ENCODE measurements at regions not wholly inside any gene's neighbourhood (a gene's known extent, or its start where the extent isn't known, plus 50 kb on each side); places are given as distances from the start of the nearest gene placed in this dataset.
A peak's percentile ranks its signal among the peaks of the same experiment; 100 is the strongest.

DNA sequence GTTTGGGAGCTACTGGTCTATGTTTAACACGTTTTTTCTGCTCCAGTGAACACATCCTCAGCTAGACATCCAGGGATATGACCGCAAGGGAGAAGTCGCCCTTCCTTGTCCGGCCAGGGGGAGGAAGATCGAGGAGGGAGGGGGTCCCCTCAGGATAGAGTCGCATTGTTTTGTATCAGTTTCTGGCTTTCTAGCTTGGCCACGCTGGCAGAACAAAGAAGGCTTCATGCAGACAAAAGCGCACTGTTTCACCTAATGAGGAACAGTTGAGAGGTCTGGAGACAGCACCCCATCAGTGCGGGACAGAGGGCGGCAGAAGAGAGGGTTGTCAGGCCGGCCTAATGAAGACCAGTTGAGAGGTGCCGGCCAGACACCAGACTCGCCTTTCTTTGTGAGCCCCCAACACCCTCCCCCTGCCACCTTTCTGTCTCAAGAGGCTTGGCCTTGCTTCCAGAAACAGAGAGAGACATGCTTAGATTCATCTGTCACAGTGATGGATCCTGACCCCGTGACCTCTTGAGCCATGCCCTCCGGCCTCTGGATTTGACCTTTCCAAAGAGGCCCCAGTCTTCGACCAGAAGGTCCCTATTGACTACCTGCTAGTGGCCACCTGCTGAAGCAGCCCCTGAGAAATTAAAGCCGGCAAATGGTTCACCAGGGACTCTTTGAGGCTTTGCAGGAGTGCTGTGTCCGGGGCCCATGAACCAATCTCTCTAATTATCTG is 254.7 kb upstream of the TBX3 start:
- H3K4me3 ChIP-seq (ENCODE audit: low read depth, low read length), result no peak overlapping the region
- TF ChIP-seq, protein P1, sequence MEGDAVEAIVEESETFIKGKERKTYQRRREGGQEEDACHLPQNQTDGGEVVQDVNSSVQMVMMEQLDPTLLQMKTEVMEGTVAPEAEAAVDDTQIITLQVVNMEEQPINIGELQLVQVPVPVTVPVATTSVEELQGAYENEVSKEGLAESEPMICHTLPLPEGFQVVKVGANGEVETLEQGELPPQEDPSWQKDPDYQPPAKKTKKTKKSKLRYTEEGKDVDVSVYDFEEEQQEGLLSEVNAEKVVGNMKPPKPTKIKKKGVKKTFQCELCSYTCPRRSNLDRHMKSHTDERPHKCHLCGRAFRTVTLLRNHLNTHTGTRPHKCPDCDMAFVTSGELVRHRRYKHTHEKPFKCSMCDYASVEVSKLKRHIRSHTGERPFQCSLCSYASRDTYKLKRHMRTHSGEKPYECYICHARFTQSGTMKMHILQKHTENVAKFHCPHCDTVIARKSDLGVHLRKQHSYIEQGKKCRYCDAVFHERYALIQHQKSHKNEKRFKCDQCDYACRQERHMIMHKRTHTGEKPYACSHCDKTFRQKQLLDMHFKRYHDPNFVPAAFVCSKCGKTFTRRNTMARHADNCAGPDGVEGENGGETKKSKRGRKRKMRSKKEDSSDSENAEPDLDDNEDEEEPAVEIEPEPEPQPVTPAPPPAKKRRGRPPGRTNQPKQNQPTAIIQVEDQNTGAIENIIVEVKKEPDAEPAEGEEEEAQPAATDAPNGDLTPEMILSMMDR (IDR thresholded peaks at IDR 0.05; ENCODE audit: control insufficient read depth, extremely low read depth, insufficient read depth), result no peak
- no peak for DNase-seq (ENCODE audit: low read depth)

DNA sequence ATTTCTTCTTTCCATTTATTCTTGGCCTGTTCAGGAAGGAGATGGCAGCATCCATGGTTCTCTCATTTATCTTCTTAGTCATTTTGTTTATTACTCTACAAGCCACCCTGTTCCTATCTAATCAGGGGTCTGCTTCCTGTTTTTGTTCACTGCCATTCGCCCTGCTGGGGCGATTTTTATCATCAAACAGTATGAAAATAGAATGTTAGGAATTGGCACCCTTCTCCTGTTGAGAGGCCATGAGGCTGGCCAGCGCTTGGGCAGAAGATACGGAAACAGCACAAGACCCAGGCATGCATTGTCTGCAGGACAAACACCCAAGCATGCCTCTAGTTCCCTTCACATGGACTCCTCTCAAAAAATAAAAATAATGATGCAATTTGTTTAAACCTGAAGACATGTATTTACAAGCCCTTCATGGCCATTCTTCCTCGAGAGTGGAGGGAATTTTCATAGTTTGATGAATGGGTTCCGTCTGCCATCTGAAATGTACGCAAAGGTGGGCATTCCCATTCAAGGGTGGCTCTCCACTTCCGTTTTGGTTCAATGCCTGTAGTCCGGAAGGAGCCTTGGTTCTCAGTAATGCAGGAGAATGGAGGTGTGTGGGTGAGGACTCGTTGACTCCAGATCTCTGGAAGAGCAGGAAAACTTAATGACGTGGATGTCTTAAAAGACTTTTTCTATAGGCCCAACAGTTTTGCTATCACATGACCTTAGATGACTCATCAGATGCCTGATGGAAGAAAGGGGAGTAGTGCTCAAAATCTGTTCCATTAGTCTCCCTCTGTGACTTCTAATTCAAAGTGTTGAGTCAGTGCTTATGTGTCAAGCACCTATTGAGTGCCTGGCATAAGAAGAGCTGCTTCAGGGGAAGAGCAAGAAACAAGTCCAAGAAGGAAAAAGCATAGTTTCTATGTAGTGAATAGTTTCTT is 252.4 kb upstream of the TBX3 start:
- TF ChIP-seq, protein P1 (IDR thresholded peaks at IDR 0.05; ENCODE audit: control insufficient read depth, extremely low read depth, insufficient read depth), result no peak
- no peak overlapping the region for H3K4me3 ChIP-seq (ENCODE audit: low read depth, low read length)
- no peak for DNase-seq (ENCODE audit: low read depth)

DNA sequence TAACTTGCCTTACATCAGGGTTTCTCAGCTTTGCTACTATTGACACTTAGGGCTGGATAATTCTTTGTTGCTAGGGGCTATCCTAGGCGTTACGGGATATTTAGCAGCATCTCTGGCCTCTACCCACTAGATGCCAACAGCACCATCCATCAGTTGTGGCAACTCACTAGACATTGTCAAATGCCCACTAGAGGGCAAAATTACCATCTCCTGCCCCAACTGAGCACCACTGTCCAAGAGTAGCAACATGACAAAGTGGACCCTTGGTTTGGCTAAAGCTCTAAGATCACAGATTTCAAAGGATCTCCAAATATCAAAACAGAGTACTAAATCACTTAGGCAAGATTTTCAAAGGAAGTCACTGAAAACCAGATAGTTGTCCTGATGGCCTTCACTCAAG is 251.7 kb upstream of the TBX3 start:
- H3K4me3 ChIP-seq (ENCODE audit: low read depth, low read length), result no peak overlapping the region
- DNase-seq (ENCODE audit: low read depth), result no peak
- TF ChIP-seq, protein P1 (IDR thresholded peaks at IDR 0.05; ENCODE audit: control insufficient read depth, extremely low read depth, insufficient read depth), result peak; percentile 37

DNA sequence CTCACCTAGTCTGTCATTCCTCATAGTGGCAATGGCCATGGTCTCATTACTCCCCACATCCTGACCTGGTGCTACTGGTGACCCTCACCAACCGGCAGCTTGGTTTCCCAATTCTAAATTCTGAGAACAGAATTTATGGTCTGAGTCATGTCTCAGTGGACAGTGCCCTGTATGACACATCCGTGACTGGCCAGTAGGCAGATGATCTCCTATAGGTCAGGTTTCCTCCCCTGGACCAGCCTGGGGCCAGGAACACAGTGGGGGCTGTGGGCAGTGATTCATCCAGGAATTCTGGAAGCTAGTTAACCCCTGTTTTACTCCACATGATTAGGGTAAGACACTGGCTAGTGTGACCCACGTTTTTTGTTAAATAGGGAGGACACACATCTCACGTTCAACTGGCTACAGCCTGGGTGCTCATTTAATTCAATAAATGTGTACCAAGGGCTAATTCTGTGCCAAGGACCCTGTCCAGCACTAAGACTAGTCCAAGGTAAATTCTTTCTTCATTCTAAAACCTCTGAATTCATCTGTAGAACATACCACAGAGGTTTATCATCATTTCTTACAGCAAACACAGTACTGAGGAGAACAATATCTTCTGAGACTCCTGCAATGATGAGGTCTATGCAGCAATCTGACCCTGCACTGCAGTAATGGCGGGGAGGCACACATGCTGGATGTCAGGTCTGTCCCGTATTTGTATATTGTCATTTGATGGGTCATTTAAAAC is 249.6 kb upstream of the TBX3 start:
- TF ChIP-seq, protein P1 (IDR thresholded peaks at IDR 0.05; ENCODE audit: control insufficient read depth, extremely low read depth, insufficient read depth), result no peak
- DNase-seq (ENCODE audit: low read depth), result no peak
- no peak overlapping the region for H3K4me3 ChIP-seq (ENCODE audit: low read depth, low read length)

DNA sequence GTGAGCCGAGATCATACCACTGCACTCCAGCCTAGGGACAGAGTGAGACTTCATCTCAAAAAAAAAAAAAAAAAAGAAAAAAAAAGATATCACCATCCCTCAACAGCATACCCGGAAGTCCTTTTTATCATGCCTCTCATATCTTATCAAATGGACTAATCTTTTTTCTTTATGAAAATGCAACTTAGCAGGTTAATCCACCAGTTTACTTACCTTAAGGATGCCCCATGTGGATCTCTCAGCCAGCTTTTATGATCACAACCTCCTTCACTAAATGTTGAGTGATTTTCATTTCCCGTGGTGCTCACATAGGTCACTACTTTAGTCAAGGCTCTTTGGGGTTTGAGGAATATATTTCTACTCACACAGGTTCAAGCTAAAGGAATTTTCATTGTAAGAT is 248.8 kb upstream of the TBX3 start:
- TF ChIP-seq, protein P1 (IDR thresholded peaks at IDR 0.05; ENCODE audit: control insufficient read depth, extremely low read depth, insufficient read depth), result no peak
- no peak overlapping the region for H3K4me3 ChIP-seq (ENCODE audit: low read depth, low read length)
- no peak for DNase-seq (ENCODE audit: low read depth)

DNA sequence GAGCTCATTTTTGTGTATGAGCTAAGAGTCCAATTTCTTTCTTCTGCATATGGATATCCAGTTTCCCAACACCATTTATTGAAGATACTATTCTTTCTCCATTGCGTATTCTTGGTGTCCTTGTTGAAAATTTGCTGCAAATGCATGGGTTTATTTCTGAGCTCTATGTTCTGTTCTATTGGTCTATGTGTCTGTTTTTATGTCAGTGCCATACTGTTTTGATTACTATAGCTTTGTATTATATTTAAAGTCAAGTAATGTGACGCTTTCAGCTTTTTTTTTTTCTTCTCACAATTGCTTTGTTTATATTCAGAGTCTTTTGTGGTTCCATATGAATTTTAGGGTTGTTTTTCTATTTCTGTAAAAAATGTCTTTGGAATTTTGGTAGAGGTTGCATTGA is 247.1 kb upstream of the TBX3 start:
- TF ChIP-seq, protein P1 (IDR thresholded peaks at IDR 0.05; ENCODE audit: control insufficient read depth, extremely low read depth, insufficient read depth), result no peak
- no peak for DNase-seq (ENCODE audit: low read depth)
- no peak overlapping the region for H3K4me3 ChIP-seq (ENCODE audit: low read depth, low read length)
